ENCODE measurements at regions not wholly inside any gene's neighbourhood (a gene's known extent, or its start where the extent isn't known, plus 50 kb on each side); places are given as distances from the start of the nearest gene placed in this dataset.

- TF ChIP-seq, protein P1, sequence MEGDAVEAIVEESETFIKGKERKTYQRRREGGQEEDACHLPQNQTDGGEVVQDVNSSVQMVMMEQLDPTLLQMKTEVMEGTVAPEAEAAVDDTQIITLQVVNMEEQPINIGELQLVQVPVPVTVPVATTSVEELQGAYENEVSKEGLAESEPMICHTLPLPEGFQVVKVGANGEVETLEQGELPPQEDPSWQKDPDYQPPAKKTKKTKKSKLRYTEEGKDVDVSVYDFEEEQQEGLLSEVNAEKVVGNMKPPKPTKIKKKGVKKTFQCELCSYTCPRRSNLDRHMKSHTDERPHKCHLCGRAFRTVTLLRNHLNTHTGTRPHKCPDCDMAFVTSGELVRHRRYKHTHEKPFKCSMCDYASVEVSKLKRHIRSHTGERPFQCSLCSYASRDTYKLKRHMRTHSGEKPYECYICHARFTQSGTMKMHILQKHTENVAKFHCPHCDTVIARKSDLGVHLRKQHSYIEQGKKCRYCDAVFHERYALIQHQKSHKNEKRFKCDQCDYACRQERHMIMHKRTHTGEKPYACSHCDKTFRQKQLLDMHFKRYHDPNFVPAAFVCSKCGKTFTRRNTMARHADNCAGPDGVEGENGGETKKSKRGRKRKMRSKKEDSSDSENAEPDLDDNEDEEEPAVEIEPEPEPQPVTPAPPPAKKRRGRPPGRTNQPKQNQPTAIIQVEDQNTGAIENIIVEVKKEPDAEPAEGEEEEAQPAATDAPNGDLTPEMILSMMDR (IDR thresholded peaks at IDR 0.05): no peak
- no peak for TF ChIP-seq POLR2AphosphoS2 (conservative IDR thresholded peaks at IDR 0.05; ENCODE audit: low read length)
- TF ChIP-seq BHLHE40 (IDR thresholded peaks at IDR 0.05; ENCODE audit: low read depth, low read length): no peak
- TF ChIP-seq EHMT2 (IDR thresholded peaks at IDR 0.05; ENCODE audit: low read depth): no peak
- TF ChIP-seq CBX8 (IDR thresholded peaks at IDR 0.05): no peak
- TF ChIP-seq KDM5A (IDR thresholded peaks at IDR 0.05): no peak
- no peak for TF ChIP-seq CHD2 (IDR thresholded peaks at IDR 0.05; ENCODE audit: low read length, partially characterized antibody)
- TF ChIP-seq POLR2A (IDR thresholded peaks at IDR 0.05; ENCODE audit: low read length): no peak
Measured at GRCh38 chr15:31235311-31236183, 91.1 kb upstream of the KLF13 start.

Data from A549 (cell line).